Cardiac muscle cell (in vitro differentiated cells and primary cell): ENCODE measurements at regions not wholly inside any gene's neighbourhood (a gene's known extent, or its start where the extent isn't known, plus 50 kb on each side); places are given as distances from the start of the nearest gene placed in this dataset.
"Not testable (repeated sequence)": the region's sequence is repeated elsewhere in the genome, so short reads cannot be mapped to it uniquely, and the experiment has no call there.

ENCODE experiments used
- DNase-seq, 2 donors: peaks; one replicate each; pipeline versions ENCODE4 v3.0.0 to v3.0.0-alpha.2; 2010 to 2017; ENCODE audit warnings: low read depth in 1 of 2, low spot score in 1 of 2
- H3K27ac ChIP-seq: fragments of 200-600 bp; sonication (generic); 2 replicates; pipeline ENCODE4 v1.5.1; 2016
- H3K27me3 ChIP-seq: fragments of 200-600 bp; sonication (generic); 2 replicates; pipeline ENCODE4 v1.6.0; 2016; ENCODE audit warnings: control low read depth
- H3K36me3 ChIP-seq: fragments of 200-600 bp; sonication (generic); 2 replicates; pipeline ENCODE4 v1.5.1; 2016; ENCODE audit warnings: control low read depth
- H3K4me1 ChIP-seq: fragments of 200-600 bp; sonication (generic); 2 replicates; pipeline ENCODE4 v1.8.1; 2017; ENCODE audit warnings: low read depth, mild to moderate bottlenecking, mixed run types
- H3K4me3 ChIP-seq: fragments of 200-600 bp; sonication (generic); 2 replicates; pipeline ENCODE4 v1.5.1; 2016; ENCODE audit warnings: mild to moderate bottlenecking
- H3K9me3 ChIP-seq: fragments of 200-600 bp; sonication (generic); 2 replicates; pipeline ENCODE4 v1.5.1; 2017; ENCODE audit warnings: low read depth, mild to moderate bottlenecking, control low read depth
- TF ChIP-seq, protein P1 (sequence below): IDR thresholded peaks from 2 replicates; pipeline ENCODE4 v1.5.1; 2012; ENCODE audit warnings: low read depth, mild to moderate bottlenecking, low read length

DNA sequence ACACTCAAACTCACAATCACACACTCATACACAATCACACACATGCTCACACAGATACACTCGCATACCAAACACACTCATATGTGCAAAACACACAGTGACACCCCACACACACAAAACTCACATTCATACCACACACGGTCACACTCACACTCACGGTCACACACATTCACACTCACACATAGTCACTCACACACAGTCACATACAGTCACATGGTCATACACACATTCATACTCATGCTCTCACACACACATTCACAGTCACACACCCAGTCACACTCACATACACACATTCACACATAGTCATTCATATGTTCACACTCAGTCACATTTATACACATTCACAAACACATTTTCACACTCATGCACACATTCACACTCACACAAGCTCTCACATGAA is 296.0 kb upstream of the RNF32 start:
- H3K36me3 ChIP-seq, result no peaks in the 10 kb centered on the region
- TF ChIP-seq, protein P1, sequence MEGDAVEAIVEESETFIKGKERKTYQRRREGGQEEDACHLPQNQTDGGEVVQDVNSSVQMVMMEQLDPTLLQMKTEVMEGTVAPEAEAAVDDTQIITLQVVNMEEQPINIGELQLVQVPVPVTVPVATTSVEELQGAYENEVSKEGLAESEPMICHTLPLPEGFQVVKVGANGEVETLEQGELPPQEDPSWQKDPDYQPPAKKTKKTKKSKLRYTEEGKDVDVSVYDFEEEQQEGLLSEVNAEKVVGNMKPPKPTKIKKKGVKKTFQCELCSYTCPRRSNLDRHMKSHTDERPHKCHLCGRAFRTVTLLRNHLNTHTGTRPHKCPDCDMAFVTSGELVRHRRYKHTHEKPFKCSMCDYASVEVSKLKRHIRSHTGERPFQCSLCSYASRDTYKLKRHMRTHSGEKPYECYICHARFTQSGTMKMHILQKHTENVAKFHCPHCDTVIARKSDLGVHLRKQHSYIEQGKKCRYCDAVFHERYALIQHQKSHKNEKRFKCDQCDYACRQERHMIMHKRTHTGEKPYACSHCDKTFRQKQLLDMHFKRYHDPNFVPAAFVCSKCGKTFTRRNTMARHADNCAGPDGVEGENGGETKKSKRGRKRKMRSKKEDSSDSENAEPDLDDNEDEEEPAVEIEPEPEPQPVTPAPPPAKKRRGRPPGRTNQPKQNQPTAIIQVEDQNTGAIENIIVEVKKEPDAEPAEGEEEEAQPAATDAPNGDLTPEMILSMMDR, result no peak
- no peaks in the 10 kb centered on the region for H3K9me3 ChIP-seq
- no peaks in the 10 kb centered on the region for H3K27me3 ChIP-seq
- no peak overlapping the region for H3K4me3 ChIP-seq
- no peak overlapping the region for H3K27ac ChIP-seq
- no peaks in the 10 kb centered on the region for H3K4me1 ChIP-seq
- DNase-seq, result no peak

DNA sequence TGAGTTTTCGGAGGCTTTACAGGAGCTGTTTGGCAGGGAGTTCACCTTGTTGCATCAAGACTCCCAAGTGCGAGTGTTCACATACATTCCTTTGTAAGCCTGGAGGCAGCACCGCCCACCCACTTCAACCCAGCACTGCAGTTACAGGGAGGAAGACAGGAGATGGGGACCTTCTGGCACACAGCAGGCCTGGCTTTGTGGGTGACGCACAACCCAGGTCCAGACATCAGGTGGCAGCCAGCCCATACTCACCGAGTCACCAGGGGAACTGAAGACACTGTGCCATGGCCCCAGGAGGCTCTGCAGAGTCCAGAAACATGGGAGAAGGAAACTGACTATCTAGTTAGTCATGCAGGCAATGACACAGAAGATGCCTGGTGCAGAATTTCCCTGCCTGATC is 305.9 kb upstream of the RNF32 start:
- TF ChIP-seq, protein P1, result no peak
- H3K27ac ChIP-seq, result no peak overlapping the region
- H3K27me3 ChIP-seq, result no peaks in the 10 kb centered on the region
- no peak overlapping the region for H3K4me3 ChIP-seq
- H3K36me3 ChIP-seq, result no peaks in the 10 kb centered on the region
- H3K9me3 ChIP-seq, result no peaks in the 10 kb centered on the region
- no peaks in the 10 kb centered on the region for H3K4me1 ChIP-seq
- no peak for DNase-seq

DNA sequence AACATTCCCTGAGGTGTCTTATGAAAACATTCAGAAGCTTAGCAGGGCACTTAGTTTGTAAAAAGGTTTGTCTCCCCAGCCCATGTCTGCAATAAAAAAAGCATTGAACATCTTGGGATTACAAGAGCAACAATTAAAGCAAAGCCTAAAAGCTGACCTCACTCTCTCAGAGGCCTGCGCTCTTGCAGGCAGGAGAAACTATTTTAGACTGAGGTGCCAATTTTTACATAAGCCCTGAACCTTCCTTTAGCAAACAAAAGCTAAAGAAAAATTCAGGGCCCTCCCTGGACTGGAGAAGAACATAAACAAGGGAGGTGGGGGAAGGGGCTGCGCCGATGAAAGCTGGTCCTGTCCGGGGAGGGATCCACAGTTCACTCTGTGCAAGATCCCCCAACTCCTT is 312.7 kb upstream of the RNF32 start:
- Histone ChIP-seq H3K27me3 (no peaks in the 10 kb centered on the region), H3K36me3 (no peaks in the 10 kb centered on the region), H3K4me3 (no peak overlapping the region), H3K4me1 (no peaks in the 10 kb centered on the region), H3K27ac (no peak overlapping the region), H3K9me3 (no peaks in the 10 kb centered on the region)
- no peak for DNase-seq
- TF ChIP-seq, protein P1, result no peak

DNA sequence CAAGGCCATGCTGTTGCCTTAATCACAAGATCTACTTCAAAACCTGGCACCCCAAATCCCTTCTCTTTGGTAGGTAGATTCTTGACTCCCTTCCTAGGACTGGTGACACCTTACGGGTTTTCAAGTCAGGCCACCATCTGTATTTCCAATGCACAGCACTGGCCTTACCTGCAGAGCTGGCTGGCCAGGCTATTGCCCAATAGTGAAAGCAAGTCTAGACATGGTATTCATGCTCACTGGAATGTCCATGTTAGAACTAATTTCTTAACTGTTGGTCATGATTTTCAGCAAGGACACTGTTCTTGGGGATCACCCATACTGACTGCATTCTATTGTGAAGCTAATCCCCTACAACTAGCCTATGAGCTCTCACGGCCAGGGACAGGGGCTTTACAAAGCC is 313.1 kb upstream of the RNF32 start:
- TF ChIP-seq, protein P1, result no peak
- H3K36me3 ChIP-seq, result no peaks in the 10 kb centered on the region
- no peaks in the 10 kb centered on the region for H3K4me1 ChIP-seq
- H3K9me3 ChIP-seq, result no peaks in the 10 kb centered on the region
- no peaks in the 10 kb centered on the region for H3K27me3 ChIP-seq
- H3K27ac ChIP-seq, result no peak overlapping the region
- H3K4me3 ChIP-seq, result no peak overlapping the region
- DNase-seq, result no peak

DNA sequence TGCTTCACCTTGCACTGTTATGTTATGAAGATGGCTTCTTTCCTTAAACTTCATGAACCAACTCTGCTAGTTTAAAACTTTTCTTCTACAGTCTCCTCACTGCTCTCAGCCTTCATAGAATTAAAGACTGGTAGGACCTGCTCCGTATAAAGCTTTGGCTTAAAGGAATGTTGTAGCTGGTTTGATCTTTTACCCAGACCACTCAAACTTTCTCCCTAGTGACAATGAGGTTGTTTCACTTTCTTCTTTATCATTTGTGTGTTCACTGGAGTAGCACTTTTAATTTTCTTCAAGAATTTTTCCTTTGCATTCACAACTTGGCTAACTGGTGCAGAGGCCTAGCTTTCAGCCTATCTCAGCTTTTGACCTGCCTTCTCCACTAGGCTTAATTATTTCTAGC is 316.4 kb upstream of the RNF32 start:
- DNase-seq, result no peak
- Histone ChIP-seq H3K4me1 (no peaks in the 10 kb centered on the region), H3K4me3 (no peak overlapping the region), H3K9me3 (no peaks in the 10 kb centered on the region), H3K27me3 (no peaks in the 10 kb centered on the region), H3K27ac (no peak overlapping the region), H3K36me3 (no peaks in the 10 kb centered on the region)
- TF ChIP-seq, protein P1, result no peak

DNA sequence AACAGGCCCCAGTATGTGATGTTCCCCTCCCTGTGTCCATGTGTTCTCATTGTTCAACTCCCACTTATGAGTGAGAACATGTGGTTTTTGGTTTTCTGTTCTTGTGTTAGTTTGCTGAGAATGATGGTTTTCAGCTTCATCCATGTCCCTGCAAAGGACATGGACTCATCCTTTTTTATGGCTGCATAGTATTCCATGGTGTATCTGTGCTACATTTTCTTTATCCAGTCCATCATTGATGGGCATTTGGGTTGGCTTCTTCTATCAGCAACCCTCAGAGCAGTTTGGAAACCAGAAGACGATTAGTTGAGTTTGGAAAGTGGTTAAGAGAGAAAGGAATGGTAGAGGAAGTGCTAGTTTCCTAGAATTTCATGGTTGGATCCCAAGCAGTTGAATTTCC is 319.1 kb upstream of the RNF32 start:
- not testable (repeated sequence) for DNase-seq, H3K36me3 ChIP-seq, H3K4me3 ChIP-seq, H3K9me3 ChIP-seq, H3K4me1 ChIP-seq, H3K27ac ChIP-seq, H3K27me3 ChIP-seq
